DND-41 (cell line): ENCODE measurements at regions not wholly inside any gene's neighbourhood (a gene's known extent, or its start where the extent isn't known, plus 50 kb on each side); places are given as distances from the start of the nearest gene placed in this dataset.
A peak's percentile ranks its signal among the peaks of the same experiment; 100 is the strongest.

ENCODE experiments used
- ATAC-seq: fragments of 200-7000 bp; cut with Tn5 transposase; 3 replicates; pipeline ENCODE4 v1.9.1; 2021; ENCODE audit warnings: low read depth; ENCODE audit not compliant: insufficient read depth
- DNase-seq: peaks from one replicate; pipeline ENCODE4 v3.0.0-alpha.2; 2020
- H2AFZ ChIP-seq: 2 replicates; pipeline ENCODE4 v1.6.0; 2012; ENCODE audit warnings: low read depth, low read length
- H3K27ac ChIP-seq: 2 replicates; pipeline ENCODE4 v1.5.1; 2012; ENCODE audit warnings: low read length, inconsistent platforms
- H3K27me3 ChIP-seq: fragments of 200-600 bp; sonication (generic); 2 replicates; pipeline ENCODE4 v1.6.0; 2012; ENCODE audit warnings: low read length, mild to moderate bottlenecking, inconsistent platforms; ENCODE audit not compliant: insufficient read depth, poor library complexity
- H3K36me3 ChIP-seq: 2 replicates; pipeline ENCODE4 v1.5.1; 2012; ENCODE audit warnings: low read length, inconsistent platforms; ENCODE audit not compliant: insufficient read depth
- H3K4me1 ChIP-seq: 2 replicates; pipeline ENCODE4 v1.5.1; 2012; ENCODE audit warnings: mild to moderate bottlenecking, low read length; ENCODE audit not compliant: insufficient read depth
- H3K4me2 ChIP-seq: 2 replicates; pipeline ENCODE4 v1.6.0; 2012; ENCODE audit warnings: mild to moderate bottlenecking, moderate library complexity, low read length, inconsistent platforms; ENCODE audit not compliant: insufficient read depth
- H3K4me3 ChIP-seq, 2 experiments: fragments of 200-600 bp in 1 of 2; shearing (Covaris generic) in 1 of 2; 2 replicates each; pipeline ENCODE4 v1.5.1; 2012 to 2016; ENCODE audit warnings: inconsistent platforms in 2 of 2, low read length in 2 of 2, mild to moderate bottlenecking in 2 of 2, low read depth in 1 of 2, moderate library complexity in 1 of 2
- H3K79me2 ChIP-seq: 2 replicates; pipeline ENCODE4 v1.6.0; 2012; ENCODE audit warnings: low read length, inconsistent platforms; ENCODE audit not compliant: insufficient read depth
- H3K9ac ChIP-seq: 2 replicates; pipeline ENCODE4 v1.6.0; 2012; ENCODE audit warnings: low read depth, mild to moderate bottlenecking, inconsistent platforms, low read length, moderate library complexity
- H3K9me3 ChIP-seq: 2 replicates; pipeline ENCODE4 v1.5.1; 2012; ENCODE audit warnings: low read length, moderate library complexity, mild to moderate bottlenecking, inconsistent platforms; ENCODE audit not compliant: insufficient read depth, severe bottlenecking
- H4K20me1 ChIP-seq: 2 replicates; pipeline ENCODE4 v1.6.0; 2012; ENCODE audit warnings: low read length; ENCODE audit not compliant: insufficient read depth
- EZH2 ChIP-seq: IDR thresholded peaks from 3 replicates; pipeline ENCODE4 v1.6.1; 2012; ENCODE audit warnings: borderline replicate concordance, low read depth, mild to moderate bottlenecking, moderate library complexity, low read length, inconsistent platforms; ENCODE audit not compliant: severe bottlenecking
- TF ChIP-seq, protein P1 (sequence below): IDR thresholded peaks from 2 replicates; pipeline ENCODE4 v1.5.1; 2012; ENCODE audit warnings: borderline replicate concordance, low read length, moderate library complexity, mild to moderate bottlenecking; ENCODE audit not compliant: poor library complexity, severe bottlenecking; ENCODE audit errors: extremely low read depth

DNA sequence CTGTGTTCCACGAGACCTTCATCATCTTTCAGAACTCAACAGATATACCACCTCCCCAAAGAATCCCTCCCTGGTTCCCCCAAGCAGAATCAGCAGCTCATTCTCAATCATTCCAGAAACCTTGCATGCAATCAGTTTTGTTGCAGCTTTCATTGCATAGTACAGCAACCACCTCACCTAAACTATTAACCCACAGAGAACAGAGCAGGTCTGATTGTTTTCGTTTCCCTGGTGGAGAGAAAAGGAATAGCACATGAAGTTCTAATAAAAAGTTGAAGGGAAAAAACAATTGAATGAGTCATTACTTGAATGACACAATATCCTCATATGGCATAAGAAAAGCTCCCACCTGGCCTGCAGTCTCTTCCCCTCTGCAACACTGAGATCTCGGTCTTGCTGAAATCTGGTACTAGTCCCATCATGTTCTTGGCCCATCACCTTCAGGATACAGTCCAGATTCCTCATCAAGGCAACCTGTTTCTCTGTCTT lies 147.1 kb upstream of the GDF10 start:
- Histone ChIP-seq H3K4me2 (no peak overlapping the region), H2AFZ (no peak overlapping the region), H3K27me3 (no peaks in the 10 kb centered on the region), H3K4me1 (no peaks in the 10 kb centered on the region), H3K9me3 (peaks cover 5% of the 10 kb centered on the region), H3K79me2 (no peaks in the 10 kb centered on the region), H4K20me1 (no peaks in the 10 kb centered on the region), H3K4me3 (no peak overlapping the region), H3K36me3 (no peaks in the 10 kb centered on the region), H3K27ac (no peak overlapping the region), H3K9ac (no peak overlapping the region)
- ATAC-seq (no peak), DNase-seq (no peak)
- TF ChIP-seq EZH2: no peak
- TF ChIP-seq, protein P1, sequence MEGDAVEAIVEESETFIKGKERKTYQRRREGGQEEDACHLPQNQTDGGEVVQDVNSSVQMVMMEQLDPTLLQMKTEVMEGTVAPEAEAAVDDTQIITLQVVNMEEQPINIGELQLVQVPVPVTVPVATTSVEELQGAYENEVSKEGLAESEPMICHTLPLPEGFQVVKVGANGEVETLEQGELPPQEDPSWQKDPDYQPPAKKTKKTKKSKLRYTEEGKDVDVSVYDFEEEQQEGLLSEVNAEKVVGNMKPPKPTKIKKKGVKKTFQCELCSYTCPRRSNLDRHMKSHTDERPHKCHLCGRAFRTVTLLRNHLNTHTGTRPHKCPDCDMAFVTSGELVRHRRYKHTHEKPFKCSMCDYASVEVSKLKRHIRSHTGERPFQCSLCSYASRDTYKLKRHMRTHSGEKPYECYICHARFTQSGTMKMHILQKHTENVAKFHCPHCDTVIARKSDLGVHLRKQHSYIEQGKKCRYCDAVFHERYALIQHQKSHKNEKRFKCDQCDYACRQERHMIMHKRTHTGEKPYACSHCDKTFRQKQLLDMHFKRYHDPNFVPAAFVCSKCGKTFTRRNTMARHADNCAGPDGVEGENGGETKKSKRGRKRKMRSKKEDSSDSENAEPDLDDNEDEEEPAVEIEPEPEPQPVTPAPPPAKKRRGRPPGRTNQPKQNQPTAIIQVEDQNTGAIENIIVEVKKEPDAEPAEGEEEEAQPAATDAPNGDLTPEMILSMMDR: peak; percentile 45

DNA sequence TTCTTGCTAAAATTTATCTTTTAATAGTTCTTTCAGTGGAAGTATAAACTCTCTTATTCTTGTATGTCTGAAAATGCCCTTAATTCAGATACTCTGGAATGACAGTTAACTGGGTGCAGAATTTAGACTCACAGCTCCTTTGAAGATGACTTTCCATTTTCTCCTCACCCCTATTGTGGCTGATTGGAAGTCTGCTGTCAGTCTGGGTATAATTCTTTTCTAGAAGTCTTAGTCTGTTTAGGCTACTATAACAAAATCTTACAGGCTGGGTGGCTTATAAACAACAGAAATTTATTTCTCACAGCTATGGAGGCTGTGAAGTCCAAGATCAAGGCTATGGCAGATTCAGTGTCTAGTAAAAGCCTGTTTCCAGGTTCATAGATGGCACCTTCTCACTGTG lies 145.2 kb upstream of the GDF10 start:
- no peaks in the 10 kb centered on the region for H3K4me1 ChIP-seq
- no peak overlapping the region for H2AFZ ChIP-seq
- H3K9ac ChIP-seq: no peak overlapping the region
- H3K9me3 ChIP-seq: peaks cover 5% of the 10 kb centered on the region
- DNase-seq (no peak), ATAC-seq (no peak)
- no peak overlapping the region for H3K27ac ChIP-seq
- no peaks in the 10 kb centered on the region for H3K27me3 ChIP-seq
- no peak overlapping the region for H3K4me2 ChIP-seq
- H4K20me1 ChIP-seq: no peaks in the 10 kb centered on the region
- TF ChIP-seq EZH2: no peak
- TF ChIP-seq, protein P1: no peak
- no peak overlapping the region for H3K4me3 ChIP-seq
- H3K79me2 ChIP-seq: no peaks in the 10 kb centered on the region
- H3K36me3 ChIP-seq: no peaks in the 10 kb centered on the region

DNA sequence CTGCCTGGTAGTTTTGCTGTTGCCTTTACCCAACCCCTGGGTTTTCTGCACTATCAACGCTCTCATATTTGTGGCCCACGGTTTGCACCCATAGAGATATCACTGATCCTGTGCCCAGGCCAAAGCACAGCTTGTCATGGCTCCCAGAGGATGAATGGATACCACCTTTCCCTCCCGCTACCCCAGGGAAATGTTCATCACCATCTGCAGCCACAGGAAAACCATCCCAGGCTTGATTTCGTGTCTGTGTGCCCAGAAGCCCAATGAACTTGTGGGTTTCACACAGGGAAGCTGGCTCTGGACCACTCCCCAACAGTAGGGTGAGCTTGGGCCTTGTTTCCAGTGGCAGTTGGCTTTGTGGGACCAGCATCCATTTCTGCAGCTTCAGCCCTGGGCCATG lies 143.1 kb upstream of the GDF10 start:
- Histone ChIP-seq H3K9ac (no peak overlapping the region), H3K36me3 (no peaks in the 10 kb centered on the region), H3K27ac (no peak overlapping the region), H3K79me2 (no peaks in the 10 kb centered on the region), H4K20me1 (no peaks in the 10 kb centered on the region), H2AFZ (no peak overlapping the region), H3K4me1 (no peaks in the 10 kb centered on the region), H3K27me3 (no peaks in the 10 kb centered on the region), H3K4me2 (no peak overlapping the region), H3K9me3 (peaks cover 5% of the 10 kb centered on the region), H3K4me3 (no peak overlapping the region)
- ATAC-seq (no peak), DNase-seq (no peak)
- TF ChIP-seq EZH2: no peak
- TF ChIP-seq, protein P1: no peak
